Mesenchymal stem cell (in vitro differentiated cells and primary cell): ENCODE measurements at regions not wholly inside any gene's neighbourhood (a gene's known extent, or its start where the extent isn't known, plus 50 kb on each side); places are given as distances from the start of the nearest gene placed in this dataset.

Experiments used
- DNase-seq: peaks from one replicate; pipeline ENCODE4 v3.0.0-alpha.2; 2013
- H2AFZ ChIP-seq: one replicate; pipeline ENCODE4 v1.6.1; 2013; ENCODE audit warnings: low read depth, mild to moderate bottlenecking, control low read depth, inconsistent platforms, low read length, moderate library complexity
- H2AK5ac ChIP-seq: 2 replicates; pipeline ENCODE4 v1.6.1; 2013; ENCODE audit warnings: low read length, moderate library complexity, mild to moderate bottlenecking, inconsistent platforms; ENCODE audit not compliant: severe bottlenecking
- H2BK120ac ChIP-seq: one replicate; pipeline ENCODE4 v1.6.1; 2013; ENCODE audit warnings: low read depth, mild to moderate bottlenecking, inconsistent platforms, low read length, moderate library complexity
- H2BK12ac ChIP-seq, 2 experiments: one replicate each; pipeline ENCODE4 v1.6.1; 2013; ENCODE audit warnings: inconsistent platforms in 2 of 2, low read length in 2 of 2, mild to moderate bottlenecking in 2 of 2, moderate library complexity in 2 of 2, control low read depth in 1 of 2
- H2BK15ac ChIP-seq: one replicate; pipeline ENCODE4 v1.6.1; 2013; ENCODE audit warnings: mild to moderate bottlenecking, low read depth, inconsistent platforms; ENCODE audit not compliant: poor library complexity, severe bottlenecking
- H2BK5ac ChIP-seq: 2 replicates; pipeline ENCODE4 v1.6.1; 2013; ENCODE audit warnings: low read depth, mild to moderate bottlenecking, low read length, control low read depth, inconsistent platforms; ENCODE audit not compliant: poor library complexity, severe bottlenecking
- H3K14ac ChIP-seq, 2 experiments: one replicate each; pipeline ENCODE4 v1.6.1; 2013; ENCODE audit warnings: inconsistent platforms in 2 of 2, low read length in 2 of 2, control low read depth in 1 of 2, mild to moderate bottlenecking in 1 of 2, moderate library complexity in 1 of 2
- H3K18ac ChIP-seq, 2 experiments: one replicate each; pipeline ENCODE4 v1.6.1; 2013; ENCODE audit warnings: inconsistent platforms in 2 of 2, low read length in 2 of 2, control low read depth in 1 of 2, low read depth in 1 of 2, mild to moderate bottlenecking in 1 of 2
- H3K23ac ChIP-seq, 2 experiments: one replicate each; pipeline ENCODE4 v1.6.1; 2013; ENCODE audit warnings: inconsistent platforms in 2 of 2, low read length in 2 of 2, mild to moderate bottlenecking in 2 of 2, moderate library complexity in 2 of 2, control low read depth in 1 of 2
- H3K27ac ChIP-seq: 2 replicates; pipeline ENCODE4 v1.5.1; 2013; ENCODE audit warnings: mild to moderate bottlenecking, moderate library complexity, low read length, control low read depth, inconsistent platforms; ENCODE audit not compliant: poor library complexity, severe bottlenecking
- H3K27me3 ChIP-seq, 2 experiments: 2 replicates each; pipeline versions ENCODE4 v1.6.1 to v1.7.0; 2013; ENCODE audit warnings: low read length in 2 of 2, mild to moderate bottlenecking in 2 of 2, moderate library complexity in 2 of 2, control low read depth in 1 of 2, inconsistent platforms in 1 of 2; ENCODE audit not compliant: control insufficient read depth in 1 of 2, insufficient read depth in 1 of 2
- H3K36me3 ChIP-seq, 2 experiments: 2 replicates each; pipeline versions ENCODE4 v1.6.1 to v1.7.0; 2013; ENCODE audit warnings: low read length in 2 of 2, control low read depth in 1 of 2, inconsistent platforms in 1 of 2, low read depth in 1 of 2, mild to moderate bottlenecking in 1 of 2; ENCODE audit not compliant: insufficient read depth in 2 of 2, control insufficient read depth in 1 of 2
- H3K4ac ChIP-seq, 2 experiments: one replicate each; pipeline ENCODE4 v1.6.1; 2013; ENCODE audit warnings: inconsistent platforms in 2 of 2, low read length in 2 of 2, mild to moderate bottlenecking in 2 of 2, moderate library complexity in 2 of 2, control low read depth in 1 of 2, low read depth in 1 of 2
- H3K4me1 ChIP-seq: 2 replicates; pipeline ENCODE4 v1.6.1; 2013; ENCODE audit warnings: low read depth, low read length, control low read depth; ENCODE audit not compliant: control insufficient read depth, insufficient read depth
- H3K4me2 ChIP-seq: 2 replicates; pipeline ENCODE4 v1.6.1; 2013; ENCODE audit warnings: low read length, mild to moderate bottlenecking, inconsistent platforms; ENCODE audit not compliant: poor library complexity, severe bottlenecking
- H3K4me3 ChIP-seq, 2 experiments: 2 replicates each; pipeline versions ENCODE4 v1.5.1 to v1.7.0; 2013; ENCODE audit warnings: low read length in 2 of 2, mild to moderate bottlenecking in 2 of 2, control low read depth in 1 of 2, low read depth in 1 of 2; ENCODE audit not compliant: insufficient read depth in 1 of 2
- H3K79me1 ChIP-seq: replicated peaks from 2 replicates; pipeline ENCODE4 v1.6.1; 2013; ENCODE audit warnings: mild to moderate bottlenecking, control low read depth, low read length, inconsistent platforms; ENCODE audit not compliant: poor library complexity, severe bottlenecking
- H3K9ac ChIP-seq: 2 replicates; pipeline ENCODE4 v1.7.0; 2013; ENCODE audit warnings: mild to moderate bottlenecking, low read length, moderate library complexity
- H3K9me3 ChIP-seq: 2 replicates; pipeline ENCODE4 v1.7.0; 2013; ENCODE audit warnings: mild to moderate bottlenecking, low read length; ENCODE audit not compliant: control insufficient read depth
- H4K8ac ChIP-seq: one replicate; pipeline ENCODE4 v1.6.1; 2013; ENCODE audit warnings: inconsistent platforms, mild to moderate bottlenecking, low read length, moderate library complexity
- H4K91ac ChIP-seq: one replicate; pipeline ENCODE4 v1.6.1; 2013; ENCODE audit warnings: mild to moderate bottlenecking, low read length, inconsistent platforms
- WGBS: methylation state at CpG from one replicate; pipeline ENCODE4 v1.1.7; 2013; ENCODE audit warnings: mixed read lengths; 5-methylcytosine and 5-hydroxymethylcytosine counted together

- Histone ChIP-seq H2BK15ac (no peak overlapping the region), H3K4me2 (no peak overlapping the region), H3K27me3 (peaks cover 0 to 9% of the 10 kb centered on the region in 2 experiments), H3K4me3 (no peak overlapping the region), H3K18ac (no peak overlapping the region), H3K9me3 (peaks cover 2% of the 10 kb centered on the region), H3K14ac (no peak overlapping the region), H2AK5ac (no peak overlapping the region), H3K23ac (no peak overlapping the region), H2BK5ac (no peak overlapping the region), H2AFZ (no peak overlapping the region), H3K36me3 (no peaks in the 10 kb centered on the region), H4K8ac (no peak overlapping the region), H3K27ac (no peak overlapping the region), H2BK120ac (no peak overlapping the region), H3K4me1 (no peaks in the 10 kb centered on the region), H3K9ac (no peak overlapping the region), H4K91ac (no peak overlapping the region), H3K4ac (no peak overlapping the region), H2BK12ac (no peak overlapping the region), H3K79me1 (no peaks in the 10 kb centered on the region)
- DNase-seq: no peak
- 79% methylated on average over 7 of the region's 8 CpGs for WGBS
Measured at GRCh38 chr12:131418121-131418520, 292.8 kb upstream of the SFSWAP start.

DNA sequence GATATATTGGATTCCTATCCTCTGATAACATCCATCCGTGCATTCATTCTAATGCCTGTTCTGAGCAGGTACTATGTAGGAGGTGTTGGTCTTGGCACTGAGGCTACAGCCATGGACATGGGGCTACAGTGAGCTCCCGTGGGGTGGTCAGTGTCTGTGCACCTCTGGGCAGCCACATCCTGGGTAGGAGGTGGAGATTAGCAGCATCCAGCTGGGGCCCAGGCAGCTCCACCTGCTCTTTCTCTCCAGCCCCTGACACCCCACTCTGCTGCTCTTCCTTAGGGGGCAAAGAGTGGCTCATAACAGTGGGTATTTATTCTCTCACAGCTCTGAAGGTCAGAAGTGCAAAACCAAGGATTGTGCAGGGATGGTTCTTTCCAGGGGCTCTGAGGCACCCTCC is 292.0 kb upstream of the SFSWAP start:
- 46% methylated on average over 2 of the region's 2 CpGs for WGBS
- H3K4me3 ChIP-seq: no peak overlapping the region
- peaks cover 5% of the 10 kb centered on the region for H3K9me3 ChIP-seq
- no peaks in the 10 kb centered on the region for H3K36me3 ChIP-seq
- no peak overlapping the region for H3K4ac ChIP-seq
- no peak overlapping the region for H3K4me2 ChIP-seq
- H2BK120ac ChIP-seq: no peak overlapping the region
- H2BK15ac ChIP-seq: no peak overlapping the region
- H3K27ac ChIP-seq: no peak overlapping the region
- no peak for DNase-seq
- peaks cover 0 to 9% of the 10 kb centered on the region in 2 experiments for H3K27me3 ChIP-seq
- no peak overlapping the region for H4K91ac ChIP-seq
- H3K9ac ChIP-seq: no peak overlapping the region
- H2AK5ac ChIP-seq: no peak overlapping the region
- H4K8ac ChIP-seq: no peak overlapping the region
- no peak overlapping the region for H3K23ac ChIP-seq
- H3K79me1 ChIP-seq: no peaks in the 10 kb centered on the region
- no peak overlapping the region for H3K18ac ChIP-seq
- no peaks in the 10 kb centered on the region for H3K4me1 ChIP-seq
- H3K14ac ChIP-seq: no peak overlapping the region
- H2AFZ ChIP-seq: no peak overlapping the region
- H2BK5ac ChIP-seq: no peak overlapping the region
- no peak overlapping the region for H2BK12ac ChIP-seq

GRCh38 chr12:131420867-131421447 is 289.9 kb upstream of the SFSWAP start:
- WGBS: 61% methylated on average over 13 of the region's 13 CpGs
- Histone ChIP-seq H3K9ac (no peak overlapping the region), H3K9me3 (peaks cover 11% of the 10 kb centered on the region), H2BK5ac (no peak overlapping the region), H3K4me3 (no peak overlapping the region), H3K4me2 (no peak overlapping the region), H2BK15ac (no peak overlapping the region), H2BK120ac (no peak overlapping the region), H3K27ac (no peak overlapping the region), H3K79me1 (no peaks in the 10 kb centered on the region), H3K27me3 (peaks cover 0 to 9% of the 10 kb centered on the region in 2 experiments), H2AK5ac (no peak overlapping the region), H3K4me1 (no peaks in the 10 kb centered on the region), H3K4ac (no peak overlapping the region), H2AFZ (no peak overlapping the region), H4K91ac (no peak overlapping the region), H2BK12ac (no peak overlapping the region), H4K8ac (no peak overlapping the region), H3K18ac (no peak overlapping the region), H3K14ac (no peak overlapping the region), H3K36me3 (no peaks in the 10 kb centered on the region), H3K23ac (no peak overlapping the region)
- no peak for DNase-seq

DNA sequence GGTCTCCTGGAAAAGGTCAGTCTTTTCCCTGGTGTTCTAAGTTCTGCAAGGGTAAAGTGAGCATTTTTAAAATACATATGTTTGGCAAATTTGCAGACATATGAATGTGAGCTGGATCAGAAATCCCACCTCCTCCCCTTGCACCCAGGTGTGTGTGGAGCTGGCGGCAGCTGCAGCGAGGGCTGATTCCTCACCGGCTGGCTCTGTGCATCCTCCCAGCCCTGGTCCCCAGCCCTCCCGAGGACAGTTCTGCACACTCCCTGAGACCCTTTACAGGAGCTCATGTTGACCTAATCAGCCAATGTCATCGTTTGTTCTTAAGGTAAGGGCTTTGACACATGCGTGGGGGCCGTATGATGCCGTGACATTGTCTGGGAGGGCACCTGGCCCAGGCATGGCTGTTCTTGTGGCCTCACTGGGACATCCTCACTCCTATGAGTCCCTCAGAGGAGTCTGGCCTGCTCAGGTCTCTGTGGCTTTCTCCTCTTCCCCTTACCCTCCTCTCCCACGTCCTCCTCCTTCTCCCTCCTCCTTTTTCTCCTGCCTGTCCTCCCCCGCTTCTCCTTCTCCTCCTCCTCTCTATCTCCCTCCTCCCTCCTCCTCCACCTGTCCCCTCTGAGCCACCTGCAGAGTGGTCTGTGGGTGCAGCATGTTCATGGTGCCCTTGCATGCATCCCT is 289.2 kb upstream of the SFSWAP start:
- H2BK15ac ChIP-seq: no peak overlapping the region
- H2BK12ac ChIP-seq: no peak overlapping the region
- no peak overlapping the region for H4K91ac ChIP-seq
- no peak overlapping the region for H3K9ac ChIP-seq
- no peak overlapping the region for H2BK5ac ChIP-seq
- no peak overlapping the region for H3K27ac ChIP-seq
- no peaks in the 10 kb centered on the region for H3K4me1 ChIP-seq
- H3K18ac ChIP-seq: no peak overlapping the region
- no peak for DNase-seq
- H3K4me3 ChIP-seq: no peak overlapping the region
- H3K79me1 ChIP-seq: no peaks in the 10 kb centered on the region
- H2BK120ac ChIP-seq: no peak overlapping the region
- no peak overlapping the region for H3K4ac ChIP-seq
- 78% methylated on average over 10 of the region's 10 CpGs for WGBS
- H3K27me3 ChIP-seq: peaks cover 0 to 9% of the 10 kb centered on the region in 2 experiments
- no peak overlapping the region for H3K4me2 ChIP-seq
- no peak overlapping the region for H3K23ac ChIP-seq
- H3K14ac ChIP-seq: no peak overlapping the region
- H2AFZ ChIP-seq: no peak overlapping the region
- H4K8ac ChIP-seq: no peak overlapping the region
- H2AK5ac ChIP-seq: no peak overlapping the region
- no peaks in the 10 kb centered on the region for H3K36me3 ChIP-seq
- H3K9me3 ChIP-seq: peaks cover 11% of the 10 kb centered on the region
